ENCODE measurements at regions not wholly inside any gene's neighbourhood (a gene's known extent, or its start where the extent isn't known, plus 50 kb on each side); places are given as distances from the start of the nearest gene placed in this dataset.

GRCh38 chr4:4613126-4613465 lies 71.2 kb upstream of the STX18 start:
- H3K4ac ChIP-seq (ENCODE audit: low read depth, low read length), result no peak overlapping the region
- no peak overlapping the region for H3K27ac ChIP-seq (ENCODE audit: low read depth, low read length)
- H3K79me1 ChIP-seq (ENCODE audit: low read length), result no peaks in the 10 kb centered on the region
- H3K79me2 ChIP-seq (ENCODE audit: control insufficient read depth, insufficient read depth, low read length, poor library complexity), result no peaks in the 10 kb centered on the region
- no peak overlapping the region for H3K4me2 ChIP-seq (ENCODE audit: low read length)
- no peak overlapping the region for H4K12ac ChIP-seq (ENCODE audit: low read depth, low read length)
- H2BK5ac ChIP-seq (ENCODE audit: low read depth, low read length, poor library complexity), result no peak overlapping the region
- WGBS (ENCODE audit: extremely low coverage, insufficient coverage, insufficient read length), result no CpG with 5 or more reads among the region's 2 CpGs
- no peak overlapping the region for H2BK120ac ChIP-seq (ENCODE audit: insufficient read depth, low read length, poor library complexity)
- no peak overlapping the region for H2BK12ac ChIP-seq (ENCODE audit: low read length)
- no peak for DNase-seq
- H3K4me1 ChIP-seq (ENCODE audit: control insufficient read depth in 1 of 2, insufficient read depth in 2 of 2, low read length in 2 of 2), result peaks cover 0 to 3% of the 10 kb centered on the region in 2 experiments
- no peak overlapping the region for H3K4me3 ChIP-seq (ENCODE audit: low read depth, low read length)
- H3K23ac ChIP-seq (ENCODE audit: low read length), result no peak overlapping the region
- H2AFZ ChIP-seq (ENCODE audit: insufficient read depth, low read length, poor library complexity), result no peak overlapping the region
- no peaks in the 10 kb centered on the region for H3K36me3 ChIP-seq (ENCODE audit: control insufficient read depth in 1 of 2, insufficient read depth in 2 of 2, low read length in 2 of 2)
- no peaks in the 10 kb centered on the region for H3K27me3 ChIP-seq (ENCODE audit: insufficient read depth, low read length)
- no peak overlapping the region for H3K18ac ChIP-seq (ENCODE audit: low read length)
- peaks cover 4% of the 10 kb centered on the region for H3K9me3 ChIP-seq (ENCODE audit: insufficient read depth, low read depth, low read length)
- no peak overlapping the region for H2AK5ac ChIP-seq (ENCODE audit: low read length)
- no peak overlapping the region for H4K8ac ChIP-seq (ENCODE audit: low read depth, low read length)
- no peak overlapping the region for H3K14ac ChIP-seq (ENCODE audit: low read length)
- no peak overlapping the region for H4K91ac ChIP-seq (ENCODE audit: low read depth, low read length)
- H3K9ac ChIP-seq (ENCODE audit: low read length), result no peak overlapping the region

GRCh38 chr4:4610672-4611071 lies 68.8 kb upstream of the STX18 start:
- Histone ChIP-seq H3K27ac (ENCODE audit: low read depth, low read length) (no peak overlapping the region), H3K4me2 (ENCODE audit: low read length) (no peak overlapping the region), H3K4me1 (ENCODE audit: control insufficient read depth in 1 of 2, insufficient read depth in 2 of 2, low read length in 2 of 2) (no peaks in the 10 kb centered on the region), H2AK5ac (ENCODE audit: low read length) (no peak overlapping the region), H3K4ac (ENCODE audit: low read depth, low read length) (no peak overlapping the region), H4K12ac (ENCODE audit: low read depth, low read length) (no peak overlapping the region), H3K23ac (ENCODE audit: low read length) (no peak overlapping the region), H3K36me3 (ENCODE audit: control insufficient read depth in 1 of 2, insufficient read depth in 2 of 2, low read length in 2 of 2) (no peaks in the 10 kb centered on the region), H2BK5ac (ENCODE audit: low read depth, low read length, poor library complexity) (no peak overlapping the region), H3K79me1 (ENCODE audit: low read length) (no peaks in the 10 kb centered on the region), H3K9ac (ENCODE audit: low read length) (no peak overlapping the region), H2BK12ac (ENCODE audit: low read length) (no peak overlapping the region), H3K18ac (ENCODE audit: low read length) (no peak overlapping the region), H2AFZ (ENCODE audit: insufficient read depth, low read length, poor library complexity) (no peak overlapping the region), H4K91ac (ENCODE audit: low read depth, low read length) (no peak overlapping the region), H2BK120ac (ENCODE audit: insufficient read depth, low read length, poor library complexity) (no peak overlapping the region), H3K14ac (ENCODE audit: low read length) (no peak overlapping the region), H3K9me3 (ENCODE audit: insufficient read depth, low read depth, low read length) (peaks cover 4% of the 10 kb centered on the region), H4K8ac (ENCODE audit: low read depth, low read length) (no peak overlapping the region), H3K4me3 (ENCODE audit: low read depth, low read length) (no peak overlapping the region), H3K27me3 (ENCODE audit: insufficient read depth, low read length) (no peaks in the 10 kb centered on the region), H3K79me2 (ENCODE audit: control insufficient read depth, insufficient read depth, low read length, poor library complexity) (no peaks in the 10 kb centered on the region)
- DNase-seq, result no peak
- WGBS (ENCODE audit: extremely low coverage, insufficient coverage, insufficient read length), result no CpG with 5 or more reads among the region's 7 CpGs

GRCh38 chr4:4609622-4610334 lies 67.9 kb upstream of the STX18 start:
- no peak overlapping the region for H3K4me2 ChIP-seq (ENCODE audit: low read length)
- H3K4me3 ChIP-seq (ENCODE audit: low read depth, low read length), result no peak overlapping the region
- no peak overlapping the region for H2BK5ac ChIP-seq (ENCODE audit: low read depth, low read length, poor library complexity)
- H3K27me3 ChIP-seq (ENCODE audit: insufficient read depth, low read length), result no peaks in the 10 kb centered on the region
- H3K9ac ChIP-seq (ENCODE audit: low read length), result no peak overlapping the region
- H4K8ac ChIP-seq (ENCODE audit: low read depth, low read length), result no peak overlapping the region
- no CpG with 5 or more reads among the region's 10 CpGs for WGBS (ENCODE audit: extremely low coverage, insufficient coverage, insufficient read length)
- no peak overlapping the region for H3K27ac ChIP-seq (ENCODE audit: low read depth, low read length)
- H3K23ac ChIP-seq (ENCODE audit: low read length), result no peak overlapping the region
- H3K14ac ChIP-seq (ENCODE audit: low read length), result no peak overlapping the region
- no peak overlapping the region for H2BK12ac ChIP-seq (ENCODE audit: low read length)
- no peaks in the 10 kb centered on the region for H3K79me2 ChIP-seq (ENCODE audit: control insufficient read depth, insufficient read depth, low read length, poor library complexity)
- no peak overlapping the region for H3K4ac ChIP-seq (ENCODE audit: low read depth, low read length)
- H3K9me3 ChIP-seq (ENCODE audit: insufficient read depth, low read depth, low read length), result peaks cover 4% of the 10 kb centered on the region
- H3K36me3 ChIP-seq (ENCODE audit: control insufficient read depth in 1 of 2, insufficient read depth in 2 of 2, low read length in 2 of 2), result no peaks in the 10 kb centered on the region
- H4K12ac ChIP-seq (ENCODE audit: low read depth, low read length), result no peak overlapping the region
- no peak overlapping the region for H4K91ac ChIP-seq (ENCODE audit: low read depth, low read length)
- H3K4me1 ChIP-seq (ENCODE audit: control insufficient read depth in 1 of 2, insufficient read depth in 2 of 2, low read length in 2 of 2), result no peaks in the 10 kb centered on the region
- DNase-seq, result no peak
- no peak overlapping the region for H2AFZ ChIP-seq (ENCODE audit: insufficient read depth, low read length, poor library complexity)
- no peak overlapping the region for H3K18ac ChIP-seq (ENCODE audit: low read length)
- no peaks in the 10 kb centered on the region for H3K79me1 ChIP-seq (ENCODE audit: low read length)
- H2BK120ac ChIP-seq (ENCODE audit: insufficient read depth, low read length, poor library complexity), result no peak overlapping the region
- H2AK5ac ChIP-seq (ENCODE audit: low read length), result no peak overlapping the region

GRCh38 chr4:4608214-4608537 lies 66.3 kb upstream of the STX18 start:
- H4K8ac ChIP-seq (ENCODE audit: low read depth, low read length), result no peak overlapping the region
- WGBS (ENCODE audit: extremely low coverage, insufficient coverage, insufficient read length), result no CpG with 5 or more reads among the region's 13 CpGs
- no peaks in the 10 kb centered on the region for H3K4me1 ChIP-seq (ENCODE audit: control insufficient read depth in 1 of 2, insufficient read depth in 2 of 2, low read length in 2 of 2)
- H3K9ac ChIP-seq (ENCODE audit: low read length), result no peak overlapping the region
- H3K14ac ChIP-seq (ENCODE audit: low read length), result no peak overlapping the region
- no peak overlapping the region for H3K4me3 ChIP-seq (ENCODE audit: low read depth, low read length)
- no peak overlapping the region for H2BK5ac ChIP-seq (ENCODE audit: low read depth, low read length, poor library complexity)
- no peak overlapping the region for H2BK12ac ChIP-seq (ENCODE audit: low read length)
- no peak overlapping the region for H2BK120ac ChIP-seq (ENCODE audit: insufficient read depth, low read length, poor library complexity)
- no peaks in the 10 kb centered on the region for H3K27me3 ChIP-seq (ENCODE audit: insufficient read depth, low read length)
- no peak overlapping the region for H3K27ac ChIP-seq (ENCODE audit: low read depth, low read length)
- H3K4ac ChIP-seq (ENCODE audit: low read depth, low read length), result no peak overlapping the region
- no peak overlapping the region for H4K91ac ChIP-seq (ENCODE audit: low read depth, low read length)
- no peak overlapping the region for H3K23ac ChIP-seq (ENCODE audit: low read length)
- H2AFZ ChIP-seq (ENCODE audit: insufficient read depth, low read length, poor library complexity), result no peak overlapping the region
- DNase-seq, result no peak
- peaks cover 4% of the 10 kb centered on the region for H3K9me3 ChIP-seq (ENCODE audit: insufficient read depth, low read depth, low read length)
- no peaks in the 10 kb centered on the region for H3K36me3 ChIP-seq (ENCODE audit: control insufficient read depth in 1 of 2, insufficient read depth in 2 of 2, low read length in 2 of 2)
- H3K79me2 ChIP-seq (ENCODE audit: control insufficient read depth, insufficient read depth, low read length, poor library complexity), result no peaks in the 10 kb centered on the region
- no peak overlapping the region for H3K18ac ChIP-seq (ENCODE audit: low read length)
- H3K79me1 ChIP-seq (ENCODE audit: low read length), result no peaks in the 10 kb centered on the region
- H4K12ac ChIP-seq (ENCODE audit: low read depth, low read length), result no peak overlapping the region
- H2AK5ac ChIP-seq (ENCODE audit: low read length), result no peak overlapping the region
- no peak overlapping the region for H3K4me2 ChIP-seq (ENCODE audit: low read length)

Measured in trophoblast cell (in vitro differentiated cells and primary cell).